HG03575 (cell line): ENCODE measurements at regions not wholly inside any gene's neighbourhood (a gene's known extent, or its start where the extent isn't known, plus 50 kb on each side); places are given as distances from the start of the nearest gene placed in this dataset.

Source experiments
- ATAC-seq: cut with Tn5 transposase; IDR thresholded peaks from one replicate; pipeline ENCODE4 v1.9.1; 2021; ENCODE audit not compliant: unreplicated experiment, insufficient number of reproducible peaks, low FRiP score; ENCODE audit errors: extremely low read depth

DNA sequence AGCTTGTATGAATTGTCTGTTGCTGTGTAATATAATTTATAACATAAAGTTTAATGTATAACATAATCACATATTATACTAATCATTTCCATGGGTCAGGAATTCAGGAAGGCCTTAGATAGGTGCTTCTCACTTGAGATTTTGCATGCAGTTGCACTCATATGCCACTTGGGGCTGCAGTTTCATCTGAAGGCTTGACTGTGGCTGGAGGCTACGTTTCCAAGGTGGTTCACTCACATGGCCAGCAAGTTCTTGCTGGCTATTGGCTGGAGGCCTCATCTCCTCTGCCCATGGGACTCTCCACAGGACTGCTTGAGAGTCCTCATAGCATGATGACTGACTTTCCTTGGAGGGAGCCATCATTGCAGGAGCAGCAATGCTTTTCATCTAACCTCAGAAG is 53.4 kb upstream of the STX18 start:
- no peak for ATAC-seq

DNA sequence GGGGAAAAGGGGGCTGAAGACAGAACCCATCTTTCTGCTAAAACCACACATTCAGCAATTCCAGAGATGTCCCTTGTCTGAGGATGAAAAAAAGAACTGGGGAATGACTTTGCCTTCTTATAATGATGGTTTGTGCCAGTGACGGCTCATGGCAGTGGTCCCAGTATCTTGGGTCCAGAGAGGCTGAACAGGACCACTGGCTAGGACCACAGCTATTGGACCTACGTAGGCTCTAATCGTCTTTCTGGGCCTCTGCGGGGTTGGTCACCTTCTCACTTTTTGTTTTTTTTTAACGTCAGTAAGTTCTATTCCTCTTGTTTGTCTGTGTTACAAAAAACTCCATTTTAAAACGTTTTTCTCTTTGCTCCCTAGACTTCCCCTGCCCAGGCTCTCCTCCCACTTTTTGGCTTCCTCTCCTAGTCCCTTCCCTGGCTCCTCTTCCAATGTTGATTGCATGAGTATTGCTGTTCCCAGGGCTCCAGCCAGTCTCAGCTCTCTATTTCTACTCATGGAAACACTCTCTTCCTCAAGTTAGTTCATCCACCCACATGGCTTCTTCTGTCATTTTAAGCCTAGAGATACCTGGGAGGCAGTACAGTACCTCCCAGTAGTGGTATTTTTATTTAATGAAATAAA is 52.6 kb upstream of the STX18 start:
- ATAC-seq, result no peak

GRCh38 chr4:4593596-4594284 is 51.9 kb upstream of the STX18 start:
- ATAC-seq, result no peak

DNA sequence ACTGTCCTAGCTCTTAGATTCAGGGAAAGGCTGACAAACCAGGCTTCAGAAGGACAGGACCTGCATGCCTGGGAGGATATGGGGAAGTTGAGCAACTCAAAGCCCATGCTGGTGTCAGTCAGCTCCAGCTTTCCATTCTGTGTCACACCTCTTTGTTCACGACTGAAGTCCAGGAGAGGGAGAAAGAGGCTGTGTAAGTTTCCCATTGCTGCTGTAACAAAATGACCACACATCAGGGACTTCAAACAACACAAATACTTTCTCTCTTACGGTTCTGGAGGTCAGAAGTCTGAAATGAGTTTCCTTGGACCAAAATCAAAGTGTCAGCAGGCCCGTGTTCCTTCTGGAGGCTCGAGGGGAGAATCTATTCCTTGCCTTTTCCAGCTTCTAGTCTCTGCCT is 50.6 kb upstream of the STX18 start:
- ATAC-seq, result no peak
